C4-2B (cell line): ENCODE measurements at regions not wholly inside any gene's neighbourhood (a gene's known extent, or its start where the extent isn't known, plus 50 kb on each side); places are given as distances from the start of the nearest gene placed in this dataset.

Source experiments
- CTCF ChIP-seq: fragments of 450-650 bp; conservative IDR thresholded peaks from 2 replicates; pipeline ENCODE4 v1.5.1; 2017; ENCODE audit warnings: mild to moderate bottlenecking
- ZFX ChIP-seq: fragments of 450-650 bp; IDR thresholded peaks from 2 replicates; pipeline ENCODE4 v1.6.1; 2017

GRCh38 chr1:219463636-219464035, 149.3 kb downstream of the ZC3H11B start:
- TF ChIP-seq CTCF (no peak), ZFX (no peak)
